ENCODE measurements at regions not wholly inside any gene's neighbourhood (a gene's known extent, or its start where the extent isn't known, plus 50 kb on each side); places are given as distances from the start of the nearest gene placed in this dataset.

- TF ChIP-seq SUZ12 (IDR thresholded peaks at IDR 0.05; ENCODE audit: extremely low read depth, insufficient read depth, insufficient read length) (no peak), ZNF274 (IDR thresholded peaks at IDR 0.05; ENCODE audit: low read depth, low read length) (no peak), YY1 (IDR thresholded peaks at IDR 0.05; ENCODE audit: insufficient read depth, insufficient read length) (no peak)
Measured at GRCh38 chr18:38494065-38494464, 928.5 kb upstream of the CELF4 start.

Measured in NT2/D1 (cell line).